Transverse colon (tissue), 4 donors: ENCODE measurements at regions not wholly inside any gene's neighbourhood (a gene's known extent, or its start where the extent isn't known, plus 50 kb on each side); places are given as distances from the start of the nearest gene placed in this dataset.

Source experiments
- DNase-seq: peaks from one replicate; pipeline ENCODE4 v3.0.0-alpha.2; 2019
- H3K27ac ChIP-seq, 4 donors: fragments of 200-600 bp; sonication (generic); 2 replicates each; pipeline ENCODE4 v1.5.1; 2016 to 2018; ENCODE audit warnings: inconsistent platforms in 4 of 4
- H3K27me3 ChIP-seq: fragments of 200-600 bp; sonication (generic); 2 replicates; pipeline ENCODE4 v1.5.1; 2017; ENCODE audit warnings: inconsistent platforms
- H3K36me3 ChIP-seq, 4 donors: fragments of 200-600 bp; sonication (generic); 2 replicates each; pipeline ENCODE4 v1.5.1; 2017 to 2019; ENCODE audit warnings: inconsistent platforms in 4 of 4
- H3K4me1 ChIP-seq, 4 donors: fragments of 200-600 bp; sonication (generic); 2 replicates each; pipeline ENCODE4 v1.5.1; 2017 to 2020; ENCODE audit warnings: inconsistent platforms in 4 of 4
- H3K4me3 ChIP-seq, 4 donors: fragments of 200-600 bp; sonication (generic); 1 replicate in 1 of 4; 2 replicates in 3 of 4; pipeline versions ENCODE4 v1.5.1 to v1.6.1; 2017 to 2019; ENCODE audit warnings: inconsistent platforms in 4 of 4
- H3K9me3 ChIP-seq, 2 donors: fragments of 200-600 bp; sonication (generic); 2 replicates each; pipeline ENCODE4 v1.5.1; 2017 to 2019; ENCODE audit warnings: inconsistent platforms in 2 of 2
- CTCF ChIP-seq, 5 experiments: fragments of 200-600 bp in 3 of 5; fragments of 450-650 bp in 2 of 5; sonication (generic) in 3 of 5; IDR thresholded peaks; 1 replicate in 2 of 5; 2 replicates in 3 of 5; pipeline ENCODE4 v1.5.1; 2016 to 2017; ENCODE audit warnings: antibody characterized with exemption in 5 of 5, inconsistent platforms in 3 of 5, mild to moderate bottlenecking in 2 of 5, moderate library complexity in 1 of 5
- EP300 ChIP-seq: sonication (generic); formaldehyde crosslinking; IDR thresholded peaks from one replicate; pipeline ENCODE4 v1.6.1; 2017; ENCODE audit warnings: antibody characterized with exemption, low read depth
- POLR2A ChIP-seq: fragments of 450-650 bp; IDR thresholded peaks from one replicate; pipeline ENCODE4 v1.6.1; 2016; ENCODE audit warnings: antibody characterized with exemption, mild to moderate bottlenecking, moderate library complexity
- POLR2AphosphoS5 ChIP-seq, 3 donors: sonication (generic); formaldehyde crosslinking; IDR thresholded peaks; one replicate each; pipeline ENCODE4 v1.6.1; 2016; ENCODE audit warnings: antibody characterized with exemption in 3 of 3
- WGBS, 2 donors: methylation state at CpG; one replicate each; pipeline ENCODE4 v1.1.5; 2018; ENCODE audit warnings: low coverage in 1 of 2; 5-methylcytosine and 5-hydroxymethylcytosine counted together
- in situ Hi-C, 4 donors: fragments of 200-750 bp; cut with MboI; loops; one replicate each; pipeline versions ENCODE4 v1.15.0 to v1.15.1; 2017; ENCODE audit warnings: low sequenced_read_pairs in 3 of 4, low pct_ligation_motif_present in 1 of 4, low pct_unique_long_range_greater_than_20kb in 1 of 4
- intact Hi-C: fragments of 100-400 bp; cut with DNase I; formaldehyde crosslinking; loops from one replicate; pipeline ENCODE4 v1.15.1; 2023; ENCODE audit warnings: low total_unique reads

DNA sequence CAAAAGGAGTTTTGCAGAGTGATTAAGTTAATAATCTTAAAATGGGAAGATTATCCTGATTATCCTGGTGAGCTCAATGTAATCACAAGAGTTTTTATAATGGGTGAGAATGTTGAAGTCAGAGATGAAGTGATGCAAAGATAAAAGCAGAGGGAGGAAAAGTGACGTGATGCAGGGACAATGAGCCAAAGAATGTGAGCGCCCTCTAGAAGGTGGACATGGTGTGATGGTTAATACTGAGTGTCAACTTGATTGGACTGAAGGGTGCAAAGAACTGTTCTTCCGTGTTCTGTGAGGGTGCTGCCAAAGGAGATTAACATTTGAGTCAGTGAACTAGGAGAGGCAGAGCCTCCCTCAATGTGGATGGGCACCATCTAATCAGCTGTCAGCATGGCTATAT lies 569.6 kb upstream of the AGTR1 start:
- in situ Hi-C loops = no loop called here
- no peaks in the 10 kb centered on the region for H3K9me3 ChIP-seq
- WGBS, 2 donors = 46 to 82% methylated on average over 2 to 3 of the region's 3 CpGs
- intact Hi-C loops = no loop called here
- H3K27me3 ChIP-seq = no peaks in the 10 kb centered on the region
- H3K4me3 ChIP-seq = no peak overlapping the region
- no peak overlapping the region for H3K27ac ChIP-seq
- DNase-seq = no peak
- H3K4me1 ChIP-seq = no peaks in the 10 kb centered on the region
- H3K36me3 ChIP-seq = no peaks in the 10 kb centered on the region
- TF ChIP-seq POLR2A (no peak), POLR2AphosphoS5 (IDR thresholded peaks at IDR 0.05) (no peak), EP300 (no peak), CTCF (IDR thresholded peaks at IDR 0.05) (no peak)

DNA sequence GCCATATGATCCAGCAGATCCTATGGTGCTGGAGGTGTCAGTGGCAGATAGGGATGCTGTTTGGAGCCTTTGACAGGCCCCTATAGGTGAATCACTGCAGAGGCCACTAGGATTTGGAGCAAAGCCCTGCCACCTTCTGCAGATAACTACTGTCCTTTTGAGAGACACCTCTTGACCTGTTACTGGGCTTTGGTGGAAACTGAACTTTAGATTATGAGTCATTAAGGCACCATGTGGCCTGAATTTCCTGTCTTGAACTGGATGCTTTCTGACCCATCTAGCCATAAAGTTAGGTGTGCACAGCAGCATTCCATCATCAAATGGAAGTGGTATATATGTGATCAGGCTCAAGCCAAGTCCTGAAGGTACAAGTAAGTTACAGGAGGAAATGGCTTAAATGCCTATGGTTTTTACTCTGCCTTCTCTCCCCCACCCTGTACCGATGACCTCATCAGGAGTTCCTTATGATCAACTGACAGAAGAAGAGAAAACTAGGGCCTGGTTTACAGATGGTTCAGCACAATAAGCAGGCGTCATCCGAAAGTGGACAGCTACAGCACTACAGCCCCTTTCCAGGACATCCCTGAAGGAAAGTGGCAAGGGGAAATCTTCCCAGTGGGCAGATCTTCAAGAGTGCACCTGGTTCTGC lies 565.6 kb upstream of the AGTR1 start:
- in situ Hi-C loops = no loop called here
- H3K36me3 ChIP-seq = no peaks in the 10 kb centered on the region
- H3K27ac ChIP-seq = no peak overlapping the region
- no peaks in the 10 kb centered on the region for H3K27me3 ChIP-seq
- TF ChIP-seq EP300 (no peak), CTCF (IDR thresholded peaks at IDR 0.05) (no peak), POLR2AphosphoS5 (IDR thresholded peaks at IDR 0.05) (no peak), POLR2A (no peak)
- H3K9me3 ChIP-seq = no peaks in the 10 kb centered on the region
- WGBS, 2 donors = 88 to 95% methylated on average over 1 to 3 of the region's 3 CpGs
- intact Hi-C loops = no loop called here
- H3K4me3 ChIP-seq = no peak overlapping the region
- H3K4me1 ChIP-seq = no peaks in the 10 kb centered on the region
- no peak for DNase-seq

- Histone ChIP-seq H3K36me3 (no peaks in the 10 kb centered on the region), H3K9me3 (no peaks in the 10 kb centered on the region), H3K4me1 (no peaks in the 10 kb centered on the region), H3K27me3 (no peaks in the 10 kb centered on the region), H3K4me3 (no peak overlapping the region), H3K27ac (no peak overlapping the region)
- intact Hi-C loops = no loop called here
- TF ChIP-seq POLR2A (no peak), EP300 (no peak), CTCF (IDR thresholded peaks at IDR 0.05) (no peak), POLR2AphosphoS5 (IDR thresholded peaks at IDR 0.05) (no peak)
- no peak for DNase-seq
- in situ Hi-C loops = no loop called here
These were observed 560.9 kb upstream of the AGTR1 start for GRCh38 chr3:148136816-148137215.

GRCh38 chr3:148146241-148146640 lies 551.5 kb upstream of the AGTR1 start:
- intact Hi-C loops (no loop called here), in situ Hi-C loops (no loop called here)
- no peaks in the 10 kb centered on the region for H3K9me3 ChIP-seq
- WGBS, 2 donors = 32 to 42% methylated on average over 2 of the region's 2 CpGs
- no peak for DNase-seq
- TF ChIP-seq CTCF (IDR thresholded peaks at IDR 0.05) = no peak
- TF ChIP-seq EP300 = no peak
- TF ChIP-seq POLR2A = no peak
- TF ChIP-seq POLR2AphosphoS5 (IDR thresholded peaks at IDR 0.05) = no peak
- H3K27me3 ChIP-seq = no peaks in the 10 kb centered on the region
- no peaks in the 10 kb centered on the region for H3K36me3 ChIP-seq
- H3K27ac ChIP-seq = no peak overlapping the region
- no peaks in the 10 kb centered on the region for H3K4me1 ChIP-seq
- H3K4me3 ChIP-seq = no peak overlapping the region
